GM19372 (cell line): ENCODE measurements at regions not wholly inside any gene's neighbourhood (a gene's known extent, or its start where the extent isn't known, plus 50 kb on each side); places are given as distances from the start of the nearest gene placed in this dataset.
"Not testable (repeated sequence)": the region's sequence is repeated elsewhere in the genome, so short reads cannot be mapped to it uniquely, and the experiment has no call there.

ENCODE experiments used
- ATAC-seq: cut with Tn5 transposase; IDR thresholded peaks from one replicate; pipeline ENCODE4 v1.9.1; 2021; ENCODE audit warnings: mild to moderate bottlenecking, low read depth, moderate library complexity; ENCODE audit not compliant: unreplicated experiment

DNA sequence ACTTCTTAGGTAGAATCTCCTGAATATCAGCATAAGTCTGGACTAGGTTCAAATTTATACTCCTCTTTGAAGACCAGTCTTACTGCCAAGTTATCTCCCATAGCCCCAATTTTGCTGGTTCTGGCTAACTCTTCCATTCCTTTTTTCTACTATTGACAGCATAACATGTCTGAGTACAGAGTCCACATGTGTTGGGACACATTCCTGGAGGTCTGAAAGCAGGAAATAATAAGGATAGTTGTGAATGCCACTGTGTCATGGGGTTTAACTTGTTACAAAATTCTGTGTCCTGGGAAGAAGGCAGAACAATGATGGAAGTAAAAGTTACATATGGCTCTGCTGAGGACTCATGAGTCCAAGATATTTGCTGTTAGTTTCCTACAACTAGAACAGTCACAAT, 57.4 kb upstream of the ZBTB20 start:
- ATAC-seq = no peak

- ATAC-seq = no peak
Measured at GRCh38 chr3:115208066-115208750, 61.1 kb upstream of the ZBTB20 start.

GRCh38 chr3:115211810-115212492, 64.9 kb upstream of the ZBTB20 start:
- no peak for ATAC-seq

DNA sequence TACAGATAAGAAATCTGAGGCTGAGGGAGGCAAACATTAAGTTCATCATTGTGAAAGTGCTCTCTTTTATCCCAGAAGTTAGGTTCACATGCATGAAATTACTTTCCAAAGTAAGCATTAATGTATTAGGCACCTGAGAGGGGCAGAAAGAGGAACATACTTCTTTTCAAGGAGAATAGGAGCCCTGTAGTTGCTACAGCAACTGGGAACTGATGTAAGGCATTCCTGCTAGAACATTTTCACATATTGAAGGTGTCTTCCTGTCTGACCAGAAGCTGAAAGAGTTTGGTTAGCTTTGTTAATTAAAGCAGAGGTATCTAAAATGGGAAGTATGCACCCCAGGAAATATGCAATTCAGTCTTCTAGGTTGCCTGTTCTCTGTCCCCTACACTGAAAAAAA, 65.5 kb upstream of the ZBTB20 start:
- no peak for ATAC-seq

DNA sequence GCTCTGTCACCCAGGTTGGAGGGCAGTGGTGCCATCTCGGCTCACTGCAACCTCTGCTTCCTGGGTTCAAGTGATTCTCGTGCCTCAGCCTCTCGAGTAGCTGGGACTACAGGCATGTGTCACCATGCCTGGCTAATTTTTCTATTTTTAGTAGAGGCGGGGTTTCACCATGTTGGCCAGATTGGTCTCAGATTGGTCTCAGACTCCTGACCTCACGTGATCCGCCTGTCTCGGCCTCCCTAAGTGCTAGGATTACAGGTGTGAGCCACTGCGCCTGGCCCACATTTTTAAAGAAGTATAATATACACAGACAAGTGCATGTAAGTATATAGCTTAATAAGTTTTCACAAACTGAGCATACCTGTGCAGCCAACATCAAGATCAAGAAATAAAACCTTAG, 66.0 kb upstream of the ZBTB20 start:
- ATAC-seq = not testable (repeated sequence)

- ATAC-seq = no peak
Measured at GRCh38 chr3:115217292-115217677, 70.2 kb upstream of the ZBTB20 start.

- ATAC-seq = peak; percentile 60
Measured at GRCh38 chr3:115217678-115218451, 70.8 kb upstream of the ZBTB20 start.

GRCh38 chr3:115218859-115219258, 71.8 kb upstream of the ZBTB20 start:
- no peak for ATAC-seq

- no peak for ATAC-seq
Measured at GRCh38 chr3:115224687-115225086, 77.6 kb upstream of the ZBTB20 start.

DNA sequence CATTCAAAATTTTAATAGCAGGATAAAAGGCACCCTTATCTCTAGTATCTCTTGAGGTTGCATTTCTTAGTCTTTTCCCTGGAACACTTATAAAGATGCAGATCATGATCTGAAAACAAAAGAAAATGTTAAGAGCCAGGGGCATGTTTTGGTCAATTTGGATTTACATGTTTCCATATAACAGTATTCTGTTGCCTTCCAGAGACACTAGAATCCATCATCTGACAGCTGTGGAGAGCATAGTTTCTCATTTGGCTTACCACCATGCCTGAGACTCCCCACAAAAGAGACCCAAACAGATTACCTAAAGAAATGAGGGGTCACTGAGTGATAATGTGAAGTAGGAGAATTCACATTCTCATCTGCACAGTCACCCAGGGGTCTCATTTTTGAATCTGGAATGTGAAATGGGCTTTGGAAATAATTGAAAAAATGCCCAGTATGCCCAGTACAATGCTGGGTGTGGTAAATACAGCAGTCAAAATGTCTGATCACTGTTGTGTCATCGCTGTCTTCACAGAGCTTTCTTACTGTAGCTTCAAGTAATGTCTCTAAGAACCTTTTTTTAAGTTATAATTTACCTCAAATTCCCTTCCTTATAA, 79.9 kb upstream of the ZBTB20 start:
- ATAC-seq = no peak

- no peak for ATAC-seq
Measured at GRCh38 chr3:115227461-115227860, 80.4 kb upstream of the ZBTB20 start.

GRCh38 chr3:115228266-115228665, 81.2 kb upstream of the ZBTB20 start:
- ATAC-seq = no peak

GRCh38 chr3:115232167-115232566, 85.1 kb upstream of the ZBTB20 start:
- ATAC-seq = no peak

GRCh38 chr3:115233021-115233420, 85.9 kb upstream of the ZBTB20 start:
- ATAC-seq = no peak

DNA sequence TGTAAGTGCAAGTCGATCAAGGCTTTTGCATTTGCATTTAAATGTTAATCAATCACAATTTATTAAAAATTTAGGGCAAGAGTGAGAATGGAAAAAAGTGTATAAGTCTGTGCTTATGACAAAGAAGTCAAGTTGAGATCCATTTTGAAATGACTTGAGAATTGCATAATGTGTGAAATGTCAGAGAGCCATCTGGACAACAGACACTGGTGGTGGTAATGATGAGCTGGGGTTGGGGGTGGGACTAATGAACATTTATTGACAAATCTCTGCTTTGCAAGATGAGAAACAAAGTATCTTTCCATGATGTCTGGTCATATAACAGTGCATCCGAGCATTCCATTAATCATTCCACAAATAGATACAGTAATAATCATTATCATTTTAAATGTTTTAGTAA, 89.4 kb upstream of the ZBTB20 start:
- ATAC-seq = no peak

DNA sequence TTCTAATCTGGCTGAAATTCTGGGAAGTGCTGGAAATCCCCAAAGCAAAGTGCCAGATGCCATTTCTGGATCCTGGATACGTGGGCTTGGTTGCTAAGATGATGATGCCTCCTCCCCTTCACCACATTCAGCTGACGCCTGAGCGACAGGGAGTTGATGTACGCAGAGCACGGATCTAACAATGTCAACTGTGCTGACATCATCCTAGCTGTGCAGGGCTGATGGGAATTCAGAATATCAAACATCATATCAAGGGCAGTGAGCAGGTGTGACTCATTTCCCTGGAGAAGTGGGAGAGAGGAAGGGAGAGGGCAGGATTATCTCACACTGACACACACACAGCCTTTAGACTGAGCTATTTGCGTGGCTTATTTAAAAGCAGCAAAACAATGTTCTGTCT, 92.6 kb upstream of the ZBTB20 start:
- no peak for ATAC-seq

DNA sequence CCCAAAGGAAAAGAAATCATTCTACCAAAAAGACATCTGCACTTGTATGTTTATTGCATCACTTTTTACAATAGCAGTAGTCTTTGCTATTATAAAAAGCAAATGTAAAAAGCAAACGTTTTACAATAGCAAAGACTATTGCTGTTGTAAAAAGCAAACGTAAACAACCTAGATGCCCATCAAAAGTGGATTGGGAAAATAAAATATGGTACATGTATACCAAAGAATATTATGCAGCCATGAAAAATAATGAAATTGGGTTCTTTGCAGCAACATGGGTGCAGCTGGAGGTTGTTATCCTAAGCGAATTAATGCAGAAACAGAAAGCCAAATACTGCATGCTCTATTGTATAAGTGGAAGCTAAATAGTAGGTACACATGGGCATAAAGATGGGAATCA, 97.3 kb upstream of the ZBTB20 start:
- no peak for ATAC-seq

DNA sequence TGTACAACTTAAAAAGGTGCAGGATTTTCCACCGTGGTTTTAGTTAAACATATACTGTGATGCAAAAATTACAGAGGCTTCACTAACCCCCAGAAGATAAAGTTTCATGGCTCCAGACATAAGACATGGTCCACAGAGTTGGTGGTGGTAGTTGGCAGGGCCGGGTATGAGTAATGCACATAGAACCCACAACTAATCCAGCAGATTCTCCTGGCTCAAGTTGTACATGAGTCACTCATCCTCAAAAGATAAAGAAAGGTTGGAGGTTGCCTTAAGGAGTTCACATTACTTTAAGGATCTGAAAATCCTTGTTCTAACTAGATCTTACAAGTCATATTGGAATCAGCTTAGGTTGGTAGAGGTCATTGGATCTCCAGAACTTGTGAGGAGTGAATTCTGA, 98.3 kb upstream of the ZBTB20 start:
- no peak for ATAC-seq

DNA sequence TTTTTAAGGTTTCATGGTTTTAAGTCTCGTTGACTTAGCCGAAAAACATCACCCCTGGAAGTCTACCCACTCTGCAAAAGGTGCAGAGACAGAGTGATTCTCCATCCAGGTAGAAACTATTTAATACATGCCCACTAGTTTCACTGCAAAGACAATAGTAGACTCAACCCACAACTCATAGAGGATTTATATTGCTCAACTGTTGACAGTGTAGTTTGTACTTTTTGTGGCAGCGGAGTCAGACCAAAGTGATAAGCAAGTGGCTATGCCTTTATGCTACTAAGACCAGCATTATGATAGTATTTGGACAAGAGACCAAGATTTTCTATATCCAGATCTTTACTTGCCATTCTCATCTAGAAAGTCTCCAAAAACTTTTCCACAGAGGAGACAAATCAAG, 98.8 kb upstream of the ZBTB20 start:
- ATAC-seq = no peak

GRCh38 chr3:115246461-115247020, 99.5 kb upstream of the ZBTB20 start:
- ATAC-seq = no peak

DNA sequence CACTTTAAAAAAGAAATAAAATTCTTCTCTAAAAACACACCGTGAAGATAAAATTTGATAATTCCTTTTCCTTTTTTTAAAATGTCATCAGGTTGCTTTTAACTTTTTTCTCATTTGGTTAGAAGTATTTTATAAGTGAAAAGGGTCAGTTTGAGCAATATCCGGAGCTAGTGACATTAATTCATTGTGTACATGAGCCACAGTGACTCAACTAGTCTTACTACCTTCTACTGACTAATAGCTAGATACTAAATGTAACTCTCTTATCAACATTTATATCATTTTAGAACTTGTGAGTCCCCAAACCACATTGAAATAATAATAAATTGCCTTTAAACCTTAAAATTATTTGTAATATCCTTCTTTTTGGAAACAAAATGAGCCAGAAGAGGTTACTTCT, 101.2 kb upstream of the ZBTB20 start:
- ATAC-seq = no peak
